Activated CD8-positive, alpha-beta T cell treated with anti-CD3 and anti-CD28 coated beads, Interleukin-2, amount 10 ng/mL, durations not matched to agents 7 days and 5 days (primary cell): ENCODE measurements at regions not wholly inside any gene's neighbourhood (a gene's known extent, or its start where the extent isn't known, plus 50 kb on each side); places are given as distances from the start of the nearest gene placed in this dataset.

Experiments
- ATAC-seq: fragments of 150-1000 bp; cut with Tn5 transposase; one replicate; pipeline ENCODE4 v1.10.0; 2021; ENCODE audit warnings: moderate library complexity
- CTCF ChIA-PET: fragments of 350-600 bp; sonication (Branson Sonifier 250); formaldehyde crosslinking; loops from one replicate; lab custom pipeline; 2021; ENCODE audit warnings: antibody characterized with exemption; lab: Charles Lee
- POLR2A ChIA-PET: fragments of 350-600 bp; sonication (Branson Sonifier 250); formaldehyde crosslinking; loops from one replicate; lab custom pipeline; 2021; ENCODE audit warnings: antibody characterized with exemption; lab: Charles Lee
- DNase-seq: peaks from one replicate; pipeline ENCODE4 v3.0.0-alpha.2; 2020
- H3K27ac Mint-ChIP-seq: one replicate; pipeline ENCODE4 v1.8.0; 2021; ENCODE audit warnings: mild to moderate bottlenecking, mixed read lengths
- H3K27me3 Mint-ChIP-seq: one replicate; pipeline ENCODE4 v1.8.0; 2021; ENCODE audit warnings: low read depth, mixed read lengths
- H3K36me3 Mint-ChIP-seq: one replicate; pipeline ENCODE4 v1.8.0; 2021; ENCODE audit warnings: low read depth, mixed read lengths
- H3K4me1 Mint-ChIP-seq: one replicate; pipeline ENCODE4 v1.8.0; 2021; ENCODE audit warnings: low read depth, mixed read lengths
- H3K4me3 Mint-ChIP-seq: one replicate; pipeline ENCODE4 v1.8.0; 2021; ENCODE audit warnings: mild to moderate bottlenecking, mixed read lengths
- H3K9me3 Mint-ChIP-seq: one replicate; pipeline ENCODE4 v1.8.0; 2022; ENCODE audit warnings: mixed read lengths; ENCODE audit not compliant: insufficient read depth

DNA sequence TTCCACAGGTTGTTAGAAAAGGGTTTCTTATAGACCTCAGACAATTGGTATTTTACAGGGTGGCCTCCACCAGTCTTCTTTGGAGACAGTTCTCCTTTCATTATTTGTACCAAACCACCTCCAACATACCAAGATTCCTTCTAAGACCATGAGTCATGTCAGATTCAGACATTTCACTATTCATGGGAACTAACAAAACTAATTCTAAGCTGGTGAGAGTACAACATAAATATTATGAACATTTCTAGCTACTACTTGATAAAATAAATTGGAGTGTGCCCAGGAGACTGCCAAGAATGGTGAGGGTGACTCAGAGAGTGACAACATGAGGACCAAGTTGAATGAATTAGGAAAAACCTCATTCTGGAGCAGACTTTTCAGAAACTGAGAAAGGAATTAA lies 494.6 kb upstream of the LRRC4C start:
- DNase-seq (no peak), ATAC-seq (no peak)
- Mint-ChIP-seq H3K4me1 (no peaks in the 10 kb centered on the region), H3K9me3 (peaks cover 24% of the 10 kb centered on the region), H3K27ac (no peak overlapping the region), H3K27me3 (no peaks in the 10 kb centered on the region), H3K36me3 (no peaks in the 10 kb centered on the region), H3K4me3 (no peak overlapping the region)
- ChIA-PET POLR2A (no interaction called here), CTCF (no interaction called here)

- POLR2A ChIA-PET = no interaction called here
- Mint-ChIP-seq H3K36me3 (no peaks in the 10 kb centered on the region), H3K27me3 (no peaks in the 10 kb centered on the region), H3K27ac (no peak overlapping the region), H3K9me3 (peaks cover 25% of the 10 kb centered on the region), H3K4me3 (no peak overlapping the region), H3K4me1 (no peaks in the 10 kb centered on the region)
- DNase-seq (no peak), ATAC-seq (no peak)
- CTCF ChIA-PET = no interaction called here
These were observed 495.6 kb upstream of the LRRC4C start for GRCh38 chr11:41955066-41955465.

GRCh38 chr11:41955635-41956400 lies 496.4 kb upstream of the LRRC4C start:
- Mint-ChIP-seq H3K4me3 (no peak overlapping the region), H3K9me3 (peaks cover 19% of the 10 kb centered on the region), H3K27ac (no peak overlapping the region), H3K4me1 (no peaks in the 10 kb centered on the region), H3K27me3 (no peaks in the 10 kb centered on the region), H3K36me3 (no peaks in the 10 kb centered on the region)
- ATAC-seq (no peak), DNase-seq (no peak)
- CTCF ChIA-PET = no interaction called here
- POLR2A ChIA-PET = no interaction called here

GRCh38 chr11:41963406-41963805 lies 504.0 kb upstream of the LRRC4C start:
- no peak overlapping the region for H3K4me3 Mint-ChIP-seq
- no peaks in the 10 kb centered on the region for H3K27me3 Mint-ChIP-seq
- CTCF ChIA-PET = no interaction called here
- ATAC-seq (no peak), DNase-seq (no peak)
- H3K4me1 Mint-ChIP-seq = no peaks in the 10 kb centered on the region
- peaks cover 5% of the 10 kb centered on the region for H3K9me3 Mint-ChIP-seq
- H3K36me3 Mint-ChIP-seq = no peaks in the 10 kb centered on the region
- POLR2A ChIA-PET = no interaction called here
- H3K27ac Mint-ChIP-seq = no peak overlapping the region

- Mint-ChIP-seq H3K36me3 (no peaks in the 10 kb centered on the region), H3K9me3 (peaks cover 16% of the 10 kb centered on the region), H3K4me3 (no peak overlapping the region), H3K27me3 (no peaks in the 10 kb centered on the region), H3K4me1 (no peaks in the 10 kb centered on the region), H3K27ac (no peak overlapping the region)
- CTCF ChIA-PET = no interaction called here
- POLR2A ChIA-PET = no interaction called here
- ATAC-seq (no peak), DNase-seq (no peak)
These were observed 511.2 kb upstream of the LRRC4C start for GRCh38 chr11:41970681-41971080.

- Mint-ChIP-seq H3K27me3 (no peaks in the 10 kb centered on the region), H3K27ac (no peak overlapping the region), H3K4me3 (no peak overlapping the region), H3K36me3 (no peaks in the 10 kb centered on the region), H3K4me1 (no peaks in the 10 kb centered on the region), H3K9me3 (peaks cover 16% of the 10 kb centered on the region)
- CTCF ChIA-PET = no interaction called here
- POLR2A ChIA-PET = no interaction called here
- DNase-seq (no peak), ATAC-seq (no peak)
These were observed 512.1 kb upstream of the LRRC4C start for GRCh38 chr11:41971592-41971991.

DNA sequence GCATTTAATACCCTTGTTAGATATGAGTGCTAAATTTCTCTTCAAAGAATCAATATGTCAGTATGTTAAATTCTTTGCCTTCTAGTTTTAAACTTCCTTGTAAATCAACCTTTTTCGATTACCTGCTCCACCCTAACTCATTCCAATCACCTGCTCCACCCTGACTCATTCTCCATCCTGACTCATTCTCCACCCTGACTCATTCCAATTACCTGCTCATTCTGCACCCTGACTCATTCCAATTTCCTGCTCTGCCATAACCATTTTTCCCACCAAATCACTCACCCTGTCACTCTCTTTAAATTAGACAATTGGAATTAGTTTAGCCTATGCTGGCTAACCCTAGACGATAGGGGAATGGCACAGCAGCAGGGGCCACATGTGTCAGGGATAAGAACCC lies 519.5 kb upstream of the LRRC4C start:
- ChIA-PET POLR2A (no interaction called here), CTCF (no interaction called here)
- no peak overlapping the region for H3K4me3 Mint-ChIP-seq
- ATAC-seq (no peak), DNase-seq (no peak)
- peaks cover 16% of the 10 kb centered on the region for H3K9me3 Mint-ChIP-seq
- no peak overlapping the region for H3K27ac Mint-ChIP-seq
- H3K36me3 Mint-ChIP-seq = no peaks in the 10 kb centered on the region
- H3K4me1 Mint-ChIP-seq = no peaks in the 10 kb centered on the region
- H3K27me3 Mint-ChIP-seq = no peaks in the 10 kb centered on the region

GRCh38 chr11:41980741-41981140 lies 521.3 kb upstream of the LRRC4C start:
- ChIA-PET POLR2A (no interaction called here), CTCF (no interaction called here)
- DNase-seq (no peak), ATAC-seq (no peak)
- H3K4me1 Mint-ChIP-seq = no peaks in the 10 kb centered on the region
- no peaks in the 10 kb centered on the region for H3K36me3 Mint-ChIP-seq
- H3K9me3 Mint-ChIP-seq = peaks cover 11% of the 10 kb centered on the region
- no peaks in the 10 kb centered on the region for H3K27me3 Mint-ChIP-seq
- no peak overlapping the region for H3K27ac Mint-ChIP-seq
- no peak overlapping the region for H3K4me3 Mint-ChIP-seq

DNA sequence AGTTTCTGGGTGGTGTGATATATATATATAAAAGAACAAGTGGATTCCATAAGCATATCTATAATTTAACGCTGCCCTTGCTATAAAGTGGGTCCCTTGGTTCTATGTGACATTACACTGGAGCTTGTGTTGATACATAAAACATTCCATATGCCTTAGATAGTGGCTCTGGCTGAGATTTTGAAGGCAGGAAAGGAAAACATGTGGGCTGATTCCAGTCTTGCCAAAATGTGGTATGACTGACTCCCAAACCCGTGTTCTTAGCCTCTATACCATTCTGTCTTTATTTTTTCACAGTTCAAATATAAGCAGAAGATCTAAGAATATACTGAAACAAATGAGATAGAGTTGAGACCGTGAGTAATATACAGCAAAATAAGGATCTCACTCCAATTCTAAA lies 522.8 kb upstream of the LRRC4C start:
- Mint-ChIP-seq H3K36me3 (no peaks in the 10 kb centered on the region), H3K27ac (no peak overlapping the region), H3K4me3 (no peak overlapping the region), H3K4me1 (no peaks in the 10 kb centered on the region), H3K27me3 (no peaks in the 10 kb centered on the region), H3K9me3 (peaks cover 10% of the 10 kb centered on the region)
- ATAC-seq = no peak
- DNase-seq = no peak
- ChIA-PET POLR2A (no interaction called here), CTCF (no interaction called here)

DNA sequence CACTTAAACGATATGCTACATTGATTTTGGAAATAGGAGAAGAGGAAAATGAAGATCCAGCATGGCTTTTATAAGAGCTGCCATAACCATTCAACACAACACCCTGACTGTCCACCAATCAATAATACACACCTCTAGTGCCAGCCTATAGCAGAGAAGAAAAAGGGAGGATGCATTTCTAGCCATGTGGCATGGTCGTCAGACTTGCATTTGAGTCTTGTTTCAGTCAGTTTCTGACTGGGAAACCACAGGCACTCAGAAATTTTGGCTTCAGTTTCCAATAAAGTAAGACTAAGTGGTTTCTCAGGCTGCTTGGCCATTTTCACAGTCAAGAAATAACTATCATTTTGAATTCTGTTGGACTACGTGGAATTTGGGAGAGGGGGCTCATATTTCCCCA lies 523.5 kb upstream of the LRRC4C start:
- Mint-ChIP-seq H3K27ac (no peak overlapping the region), H3K36me3 (no peaks in the 10 kb centered on the region), H3K4me3 (no peak overlapping the region), H3K9me3 (peaks cover 4% of the 10 kb centered on the region), H3K27me3 (no peaks in the 10 kb centered on the region), H3K4me1 (no peaks in the 10 kb centered on the region)
- ChIA-PET CTCF (no interaction called here), POLR2A (no interaction called here)
- ATAC-seq (no peak), DNase-seq (no peak)

GRCh38 chr11:41983475-41983874 lies 524.0 kb upstream of the LRRC4C start:
- ChIA-PET CTCF (no interaction called here), POLR2A (no interaction called here)
- DNase-seq (no peak), ATAC-seq (no peak)
- H3K4me1 Mint-ChIP-seq = no peaks in the 10 kb centered on the region
- H3K4me3 Mint-ChIP-seq = no peak overlapping the region
- peaks cover 5% of the 10 kb centered on the region for H3K9me3 Mint-ChIP-seq
- H3K27ac Mint-ChIP-seq = no peak overlapping the region
- H3K36me3 Mint-ChIP-seq = no peaks in the 10 kb centered on the region
- no peaks in the 10 kb centered on the region for H3K27me3 Mint-ChIP-seq

DNA sequence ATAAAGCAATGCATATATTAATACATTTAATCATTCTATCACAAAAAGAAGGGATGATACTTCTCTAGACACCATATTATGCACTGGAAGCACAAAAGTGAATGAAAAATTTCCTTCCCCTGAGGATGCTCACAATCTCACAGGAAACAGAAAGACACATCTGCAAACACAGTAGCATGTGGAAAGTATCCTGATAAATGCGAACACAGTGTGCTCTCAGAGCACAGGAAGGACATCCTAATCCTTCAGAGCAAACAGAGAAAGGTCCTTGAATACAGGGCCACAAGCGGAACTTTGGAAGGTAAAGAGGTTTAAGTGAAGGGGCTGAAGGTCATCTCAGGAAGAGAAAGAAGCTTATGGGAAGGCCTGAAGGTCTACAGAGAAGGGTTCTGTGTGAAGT lies 524.6 kb upstream of the LRRC4C start:
- CTCF ChIA-PET = no interaction called here
- peaks cover 10% of the 10 kb centered on the region for H3K9me3 Mint-ChIP-seq
- ATAC-seq (no peak), DNase-seq (no peak)
- no peaks in the 10 kb centered on the region for H3K27me3 Mint-ChIP-seq
- H3K4me3 Mint-ChIP-seq = no peak overlapping the region
- POLR2A ChIA-PET = no interaction called here
- H3K4me1 Mint-ChIP-seq = no peaks in the 10 kb centered on the region
- H3K27ac Mint-ChIP-seq = no peak overlapping the region
- no peaks in the 10 kb centered on the region for H3K36me3 Mint-ChIP-seq

DNA sequence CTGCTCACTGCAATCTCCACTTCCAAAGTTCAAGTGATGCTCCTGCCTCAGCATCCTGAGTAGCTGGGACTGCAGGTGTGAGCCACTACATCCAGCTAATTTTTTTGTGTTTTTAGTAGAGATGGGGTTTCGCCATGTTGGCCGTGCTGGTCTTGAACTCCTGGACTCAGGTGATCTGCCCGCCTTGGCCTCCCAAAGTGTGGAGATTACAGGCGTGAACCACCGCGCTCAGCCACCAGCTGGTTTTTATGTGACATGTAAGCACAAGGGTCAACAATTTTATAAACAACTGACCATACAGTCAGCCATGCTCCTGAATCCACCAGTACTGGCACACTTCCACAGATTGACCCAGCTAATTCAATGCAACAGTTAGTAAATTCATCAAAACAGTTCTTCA lies 526.3 kb upstream of the LRRC4C start:
- Mint-ChIP-seq H3K36me3 (no peaks in the 10 kb centered on the region), H3K4me3 (no peak overlapping the region), H3K4me1 (no peaks in the 10 kb centered on the region), H3K27me3 (no peaks in the 10 kb centered on the region), H3K27ac (no peak overlapping the region), H3K9me3 (peaks cover 14% of the 10 kb centered on the region)
- POLR2A ChIA-PET = no interaction called here
- DNase-seq = no peak
- no peak for ATAC-seq
- CTCF ChIA-PET = no interaction called here
